ENCODE measurements at regions not wholly inside any gene's neighbourhood (a gene's known extent, or its start where the extent isn't known, plus 50 kb on each side); places are given as distances from the start of the nearest gene placed in this dataset.

- no peak for TF ChIP-seq CTCF (IDR thresholded peaks at IDR 0.05)
- TF ChIP-seq POLR2A (IDR thresholded peaks at IDR 0.05), result no peak
- TF ChIP-seq POLR2AphosphoS5 (IDR thresholded peaks at IDR 0.05), result no peak
Measured at GRCh38 chr14:22289570-22289969, 299.5 kb downstream of the DAD1 start.
